ENCODE measurements at regions not wholly inside any gene's neighbourhood (a gene's known extent, or its start where the extent isn't known, plus 50 kb on each side); places are given as distances from the start of the nearest gene placed in this dataset.
A peak's percentile ranks its signal among the peaks of the same experiment; 100 is the strongest.

DNA sequence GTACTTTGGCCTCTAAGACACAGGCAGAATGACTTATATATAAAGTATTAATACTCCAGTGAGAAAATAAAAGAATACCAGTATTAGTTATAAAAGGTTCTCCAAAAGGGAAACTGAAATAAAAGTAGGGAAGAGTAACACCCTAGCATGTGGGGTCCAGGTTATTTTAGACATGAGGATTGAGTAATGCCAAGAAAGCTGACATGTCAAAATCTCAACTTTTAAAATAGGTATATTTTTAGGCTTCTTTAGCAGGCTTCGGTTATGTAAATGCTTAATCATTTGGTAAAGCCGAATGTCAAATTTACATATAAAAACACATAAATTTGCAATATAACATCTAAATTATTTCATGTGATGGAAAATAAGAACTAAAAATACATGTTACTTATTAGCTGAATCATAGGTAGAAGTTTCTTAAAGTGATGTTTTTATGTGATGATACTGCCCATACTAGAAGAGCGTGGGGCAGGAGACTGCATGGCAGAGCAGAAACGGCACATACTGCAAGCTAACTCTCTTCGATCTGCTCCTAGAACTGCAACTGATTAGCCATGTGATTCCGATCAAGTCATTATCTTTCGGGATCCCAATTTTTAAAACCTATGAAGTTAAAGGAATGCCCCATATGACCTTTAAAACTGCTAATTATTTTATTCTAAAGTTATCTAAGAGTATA is 129.4 kb upstream of the DST start:
- TF ChIP-seq, protein P1, sequence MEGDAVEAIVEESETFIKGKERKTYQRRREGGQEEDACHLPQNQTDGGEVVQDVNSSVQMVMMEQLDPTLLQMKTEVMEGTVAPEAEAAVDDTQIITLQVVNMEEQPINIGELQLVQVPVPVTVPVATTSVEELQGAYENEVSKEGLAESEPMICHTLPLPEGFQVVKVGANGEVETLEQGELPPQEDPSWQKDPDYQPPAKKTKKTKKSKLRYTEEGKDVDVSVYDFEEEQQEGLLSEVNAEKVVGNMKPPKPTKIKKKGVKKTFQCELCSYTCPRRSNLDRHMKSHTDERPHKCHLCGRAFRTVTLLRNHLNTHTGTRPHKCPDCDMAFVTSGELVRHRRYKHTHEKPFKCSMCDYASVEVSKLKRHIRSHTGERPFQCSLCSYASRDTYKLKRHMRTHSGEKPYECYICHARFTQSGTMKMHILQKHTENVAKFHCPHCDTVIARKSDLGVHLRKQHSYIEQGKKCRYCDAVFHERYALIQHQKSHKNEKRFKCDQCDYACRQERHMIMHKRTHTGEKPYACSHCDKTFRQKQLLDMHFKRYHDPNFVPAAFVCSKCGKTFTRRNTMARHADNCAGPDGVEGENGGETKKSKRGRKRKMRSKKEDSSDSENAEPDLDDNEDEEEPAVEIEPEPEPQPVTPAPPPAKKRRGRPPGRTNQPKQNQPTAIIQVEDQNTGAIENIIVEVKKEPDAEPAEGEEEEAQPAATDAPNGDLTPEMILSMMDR (conservative IDR thresholded peaks at IDR 0.05; ENCODE audit: low read length) = no peak
- no peak for DNase-seq (ENCODE audit: low read depth)
- no peak overlapping the region for H3K4me3 ChIP-seq (ENCODE audit: low read length)

DNA sequence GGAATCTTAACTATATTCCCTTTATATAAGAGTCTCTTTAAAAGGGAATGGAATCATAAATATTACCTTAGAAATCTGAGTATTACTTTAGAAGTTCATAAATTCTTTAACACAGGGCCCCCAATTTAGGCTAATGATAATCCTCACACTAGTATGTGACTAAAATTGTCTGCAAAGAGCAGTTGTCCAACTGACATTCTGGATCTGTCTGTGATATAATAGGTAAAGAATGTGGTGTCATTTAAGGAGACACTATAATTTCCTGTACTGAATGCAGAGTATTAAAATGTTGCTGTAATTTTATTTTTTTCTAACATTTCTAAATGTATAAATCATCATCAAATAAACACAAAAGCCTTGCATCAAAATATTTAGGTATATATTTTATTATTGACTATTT is 128.5 kb upstream of the DST start:
- TF ChIP-seq, protein P1 (conservative IDR thresholded peaks at IDR 0.05; ENCODE audit: low read length) = no peak
- H3K4me3 ChIP-seq (ENCODE audit: low read length) = no peak overlapping the region
- no peak for DNase-seq (ENCODE audit: low read depth)

DNA sequence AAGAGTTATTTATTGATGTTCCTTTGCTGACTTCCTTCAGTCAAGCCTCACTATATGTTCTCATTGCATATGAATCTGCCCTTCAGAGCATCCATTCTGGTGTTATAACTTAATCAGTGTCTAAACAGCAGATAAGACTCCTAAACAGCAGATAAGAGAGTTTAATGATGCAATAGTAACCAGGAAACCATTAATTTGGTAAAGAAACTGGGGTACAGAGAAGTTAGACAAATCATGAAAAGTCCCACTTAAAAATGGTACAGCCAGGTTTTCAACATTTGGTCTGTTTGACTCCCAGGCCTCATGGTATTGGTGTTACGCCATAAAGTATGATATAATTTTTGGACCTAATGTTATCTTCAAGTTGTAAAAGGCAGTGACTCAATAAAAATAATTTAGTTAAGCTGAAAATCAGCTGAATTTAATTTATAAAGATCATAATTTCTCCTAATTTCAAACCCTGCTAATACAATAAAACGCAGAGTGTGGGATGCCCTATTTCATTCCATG is 127.4 kb upstream of the DST start:
- TF ChIP-seq, protein P1 (conservative IDR thresholded peaks at IDR 0.05; ENCODE audit: low read length) = no peak
- DNase-seq (ENCODE audit: low read depth) = no peak

DNA sequence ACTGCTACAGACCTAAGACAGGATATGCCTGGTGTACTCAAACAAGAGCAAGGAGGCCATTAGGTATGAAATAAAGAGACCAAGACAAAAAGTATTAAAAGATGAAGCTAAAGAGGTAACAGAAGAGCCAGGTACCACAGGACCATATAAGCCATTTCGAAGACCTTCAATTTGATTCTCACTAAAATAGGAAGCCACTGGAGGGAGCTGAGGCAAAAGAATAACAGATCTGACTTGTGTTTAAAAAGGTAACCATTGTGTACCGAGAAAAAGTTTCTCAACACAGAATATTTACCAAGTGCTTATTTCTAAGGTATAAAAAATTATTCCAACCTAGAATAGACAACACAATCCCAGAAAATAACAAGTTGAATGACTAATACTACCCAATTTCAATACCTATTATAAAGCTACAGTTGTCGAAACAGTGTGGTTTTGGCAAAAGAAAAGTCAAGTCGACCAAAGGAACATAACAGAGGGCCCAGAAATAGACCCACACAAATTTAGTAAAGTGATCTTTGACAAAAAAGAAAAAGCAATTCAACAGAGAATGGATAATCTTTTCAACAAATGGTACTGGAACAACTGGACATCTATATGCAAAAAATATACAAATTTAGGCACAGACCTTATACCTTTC is 125.3 kb upstream of the DST start:
- no peak for DNase-seq (ENCODE audit: low read depth)
- TF ChIP-seq, protein P1 (conservative IDR thresholded peaks at IDR 0.05; ENCODE audit: low read length) = 0 out of 2 replicates have a peak, but pooled peaks have one; percentile 4
- no peak overlapping the region for H3K4me3 ChIP-seq (ENCODE audit: low read length)

More for the DNA sequence above, 127.4 kb upstream of the DST start:
- H3K4me3 ChIP-seq (ENCODE audit: low read length) = no peak overlapping the region

DNA sequence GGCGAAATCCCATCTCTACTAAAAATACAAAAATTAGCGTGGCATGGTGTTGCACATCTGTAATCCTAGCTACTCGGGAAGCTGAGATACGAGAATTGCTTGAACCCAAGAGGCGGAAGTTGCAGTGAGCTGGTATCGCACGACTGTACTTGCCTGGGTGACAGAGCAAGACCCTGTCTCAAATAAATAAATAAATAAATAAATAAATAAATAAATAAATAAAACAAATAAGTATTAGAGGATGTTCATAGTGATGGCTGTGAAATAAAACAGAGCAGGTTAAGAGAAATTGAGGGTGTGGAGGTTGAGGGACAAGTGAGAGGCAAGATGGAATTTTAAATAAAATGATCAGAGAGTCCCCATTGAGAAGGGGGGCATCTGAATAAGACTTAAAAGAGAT is 124.7 kb upstream of the DST start:
- TF ChIP-seq, protein P1 (conservative IDR thresholded peaks at IDR 0.05; ENCODE audit: low read length) = no peak
- no peak for DNase-seq (ENCODE audit: low read depth)
- no peak overlapping the region for H3K4me3 ChIP-seq (ENCODE audit: low read length)

DNA sequence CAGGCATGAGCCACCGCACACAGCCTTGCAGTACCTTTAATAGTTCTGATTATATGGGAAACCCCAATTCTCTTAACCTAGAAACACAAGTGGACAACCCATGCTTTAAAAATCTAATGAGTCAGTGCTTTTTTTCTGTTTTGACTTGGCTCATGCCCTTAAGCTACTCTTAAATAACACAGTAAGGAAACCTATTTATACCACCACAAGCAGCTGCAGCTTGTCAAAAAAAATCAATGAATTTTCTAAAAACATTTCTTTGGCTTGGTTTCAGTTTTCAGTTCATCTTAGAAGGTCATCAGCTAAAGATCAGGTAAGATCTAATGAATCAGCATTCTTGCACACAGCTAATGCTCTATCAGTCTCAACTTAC is 124.1 kb upstream of the DST start:
- H3K4me3 ChIP-seq (ENCODE audit: low read length) = no peak overlapping the region
- peak; percentile 56 for DNase-seq (ENCODE audit: low read depth)
- TF ChIP-seq, protein P1 (conservative IDR thresholded peaks at IDR 0.05; ENCODE audit: low read length) = no peak
